Naive B cell (primary cell): ENCODE measurements at regions not wholly inside any gene's neighbourhood (a gene's known extent, or its start where the extent isn't known, plus 50 kb on each side); places are given as distances from the start of the nearest gene placed in this dataset.
A peak's percentile ranks its signal among the peaks of the same experiment; 100 is the strongest.

Source experiments
- ATAC-seq, 2 donors: fragments of 150-1000 bp; cut with Tn5 transposase; 2 replicates each; pipeline ENCODE4 v1.10.0; 2021; ENCODE audit warnings: low read depth in 2 of 2, mild to moderate bottlenecking in 2 of 2, moderate library complexity in 2 of 2
- DNase-seq: peaks from one replicate; pipeline ENCODE4 v3.0.0; 2022
- H3K27ac Mint-ChIP-seq, 6 donors: one replicate each; pipeline ENCODE4 v1.8.0; 2020 to 2022; ENCODE audit warnings: mild to moderate bottlenecking in 6 of 6, mixed read lengths in 6 of 6, moderate library complexity in 5 of 6, inconsistent platforms in 2 of 6
- H3K27me3 Mint-ChIP-seq, 3 donors: one replicate each; pipeline ENCODE4 v1.8.0; 2021 to 2022; ENCODE audit warnings: mixed read lengths in 3 of 3, mild to moderate bottlenecking in 1 of 3
- H3K36me3 Mint-ChIP-seq, 2 donors: one replicate each; pipeline ENCODE4 v1.8.0; 2020 to 2022; ENCODE audit warnings: mixed read lengths in 2 of 2, inconsistent platforms in 1 of 2, mild to moderate bottlenecking in 1 of 2
- H3K4me1 Mint-ChIP-seq, 3 donors: one replicate each; pipeline ENCODE4 v1.8.0; 2020 to 2022; ENCODE audit warnings: mixed read lengths in 3 of 3, inconsistent platforms in 1 of 3, mild to moderate bottlenecking in 1 of 3, moderate library complexity in 1 of 3
- H3K4me3 Mint-ChIP-seq, 8 donors: one replicate each; pipeline ENCODE4 v1.8.0; 2020 to 2022; ENCODE audit warnings: mild to moderate bottlenecking in 8 of 8, mixed read lengths in 8 of 8, moderate library complexity in 8 of 8, inconsistent platforms in 2 of 8
- H3K9me3 Mint-ChIP-seq, 7 donors: one replicate each; pipeline ENCODE4 v1.8.0; 2020 to 2022; ENCODE audit warnings: mixed read lengths in 7 of 7, mild to moderate bottlenecking in 5 of 7, inconsistent platforms in 2 of 7, moderate library complexity in 1 of 7

GRCh38 chrX:5163663-5164062 lies 1065.0 kb downstream of the NLGN4X start:
- ATAC-seq = no peak
- Mint-ChIP-seq H3K36me3 (no peaks in the 10 kb centered on the region), H3K9me3 (peaks cover 0 to 2% (median 0%) of the 10 kb centered on the region in 7 donors), H3K4me1 (no peaks in the 10 kb centered on the region), H3K27ac (no peak overlapping the region), H3K4me3 (no peak overlapping the region), H3K27me3 (no peaks in the 10 kb centered on the region)
- DNase-seq = no peak

GRCh38 chrX:5155301-5155700 lies 1073.4 kb downstream of the NLGN4X start:
- H3K4me3 Mint-ChIP-seq = no peak overlapping the region
- no peaks in the 10 kb centered on the region for H3K36me3 Mint-ChIP-seq
- no peak overlapping the region for H3K27ac Mint-ChIP-seq
- DNase-seq (no peak), ATAC-seq (no peak)
- H3K4me1 Mint-ChIP-seq = no peaks in the 10 kb centered on the region
- no peaks in the 10 kb centered on the region for H3K9me3 Mint-ChIP-seq
- no peaks in the 10 kb centered on the region for H3K27me3 Mint-ChIP-seq

- Mint-ChIP-seq H3K4me1 (no peaks in the 10 kb centered on the region), H3K9me3 (peaks cover 0 to 2% (median 0%) of the 10 kb centered on the region in 7 donors), H3K36me3 (no peaks in the 10 kb centered on the region), H3K27ac (no peak overlapping the region), H3K27me3 (no peaks in the 10 kb centered on the region), H3K4me3 (no peak overlapping the region)
- DNase-seq (no peak), ATAC-seq (no peak)
Observed at GRCh38 chrX:5145957-5146356, 1082.7 kb downstream of the NLGN4X start.

GRCh38 chrX:5142644-5143043 lies 1086.0 kb downstream of the NLGN4X start:
- Mint-ChIP-seq H3K4me3 (no peak overlapping the region), H3K4me1 (no peaks in the 10 kb centered on the region), H3K27me3 (no peaks in the 10 kb centered on the region), H3K36me3 (no peaks in the 10 kb centered on the region), H3K9me3 (peaks cover 0 to 2% (median 0%) of the 10 kb centered on the region in 7 donors), H3K27ac (no peak overlapping the region)
- no peak for ATAC-seq
- no peak for DNase-seq

GRCh38 chrX:5122181-5122678 lies 1106.4 kb downstream of the NLGN4X start:
- no peak overlapping the region for H3K4me3 Mint-ChIP-seq

GRCh38 chrX:5117816-5118215 lies 1110.9 kb downstream of the NLGN4X start:
- H3K4me3 Mint-ChIP-seq = no peak overlapping the region
- DNase-seq = no peak
- no peak overlapping the region for H3K27ac Mint-ChIP-seq
- no peaks in the 10 kb centered on the region for H3K27me3 Mint-ChIP-seq
- H3K9me3 Mint-ChIP-seq = peaks cover 0 to 1% (median 0%) of the 10 kb centered on the region in 7 donors
- H3K4me1 Mint-ChIP-seq = no peaks in the 10 kb centered on the region
- H3K36me3 Mint-ChIP-seq = no peaks in the 10 kb centered on the region
- no peak for ATAC-seq

More at GRCh38 chrX:5122181-5122678, 1106.4 kb downstream of the NLGN4X start:
- ATAC-seq (no peak), DNase-seq (no peak)
- H3K27me3 Mint-ChIP-seq = no peaks in the 10 kb centered on the region
- no peaks in the 10 kb centered on the region for H3K9me3 Mint-ChIP-seq
- no peaks in the 10 kb centered on the region for H3K4me1 Mint-ChIP-seq
- H3K36me3 Mint-ChIP-seq = no peaks in the 10 kb centered on the region
- H3K27ac Mint-ChIP-seq = no peak overlapping the region

- Mint-ChIP-seq H3K27me3 (no peaks in the 10 kb centered on the region), H3K36me3 (no peaks in the 10 kb centered on the region), H3K27ac (no peak overlapping the region), H3K4me3 (no peak overlapping the region), H3K4me1 (no peaks in the 10 kb centered on the region), H3K9me3 (peaks cover 0 to 1% (median 0%) of the 10 kb centered on the region in 7 donors)
- DNase-seq (peak; percentile 15), ATAC-seq (peak in 1 of 2 donors; percentile 46)
Observed at GRCh38 chrX:5113128-5113527, 1115.5 kb downstream of the NLGN4X start.

GRCh38 chrX:5100004-5100403 lies 1128.7 kb downstream of the NLGN4X start:
- no peaks in the 10 kb centered on the region for H3K4me1 Mint-ChIP-seq

GRCh38 chrX:5086388-5086787 lies 1142.3 kb downstream of the NLGN4X start:
- Mint-ChIP-seq H3K27ac (no peak overlapping the region), H3K4me3 (no peak overlapping the region), H3K36me3 (no peaks in the 10 kb centered on the region), H3K9me3 (peaks cover 0 to 3% (median 0%) of the 10 kb centered on the region in 7 donors), H3K27me3 (no peaks in the 10 kb centered on the region), H3K4me1 (no peaks in the 10 kb centered on the region)
- ATAC-seq = no peak
- DNase-seq = no peak

More at GRCh38 chrX:5100004-5100403, 1128.7 kb downstream of the NLGN4X start:
- H3K27ac Mint-ChIP-seq = no peak overlapping the region
- no peaks in the 10 kb centered on the region for H3K36me3 Mint-ChIP-seq
- no peak overlapping the region for H3K4me3 Mint-ChIP-seq
- ATAC-seq (no peak), DNase-seq (no peak)
- no peaks in the 10 kb centered on the region for H3K27me3 Mint-ChIP-seq
- peaks cover 0 to 8% (median 0%) of the 10 kb centered on the region in 7 donors for H3K9me3 Mint-ChIP-seq

- H3K27me3 Mint-ChIP-seq = no peaks in the 10 kb centered on the region
- no peak overlapping the region for H3K27ac Mint-ChIP-seq
- H3K4me3 Mint-ChIP-seq = no peak overlapping the region
- DNase-seq (no peak), ATAC-seq (no peak)
- H3K4me1 Mint-ChIP-seq = no peaks in the 10 kb centered on the region
- H3K36me3 Mint-ChIP-seq = no peaks in the 10 kb centered on the region
- peaks cover 0 to 7% (median 0%) of the 10 kb centered on the region in 7 donors for H3K9me3 Mint-ChIP-seq
Observed at GRCh38 chrX:5084279-5084678, 1144.4 kb downstream of the NLGN4X start.

GRCh38 chrX:5082705-5083104 lies 1146.0 kb downstream of the NLGN4X start:
- Mint-ChIP-seq H3K36me3 (no peaks in the 10 kb centered on the region), H3K27ac (no peak overlapping the region), H3K9me3 (peaks cover 0 to 7% (median 0%) of the 10 kb centered on the region in 7 donors), H3K27me3 (no peaks in the 10 kb centered on the region), H3K4me3 (peak overlapping the region in 1 of 8 donors; percentile 2), H3K4me1 (no peaks in the 10 kb centered on the region)
- DNase-seq = no peak
- no peak for ATAC-seq

GRCh38 chrX:5080791-5081190 lies 1147.9 kb downstream of the NLGN4X start:
- DNase-seq (no peak), ATAC-seq (no peak)
- Mint-ChIP-seq H3K9me3 (peaks cover 0 to 7% (median 0%) of the 10 kb centered on the region in 7 donors), H3K4me3 (no peak overlapping the region), H3K36me3 (no peaks in the 10 kb centered on the region), H3K4me1 (no peaks in the 10 kb centered on the region), H3K27ac (no peak overlapping the region), H3K27me3 (no peaks in the 10 kb centered on the region)

- H3K4me1 Mint-ChIP-seq = no peaks in the 10 kb centered on the region
- H3K36me3 Mint-ChIP-seq = no peaks in the 10 kb centered on the region
- peaks cover 0 to 7% (median 0%) of the 10 kb centered on the region in 3 donors for H3K27me3 Mint-ChIP-seq
- no peaks in the 10 kb centered on the region for H3K9me3 Mint-ChIP-seq
- ATAC-seq (no peak), DNase-seq (no peak)
- H3K4me3 Mint-ChIP-seq = no peak overlapping the region
- H3K27ac Mint-ChIP-seq = no peak overlapping the region
Observed at GRCh38 chrX:5068550-5068949, 1160.1 kb downstream of the NLGN4X start.

GRCh38 chrX:5057786-5058185 lies 1170.9 kb downstream of the NLGN4X start:
- Mint-ChIP-seq H3K27me3 (peaks cover 0 to 4% (median 0%) of the 10 kb centered on the region in 3 donors), H3K9me3 (peaks cover 0 to 7% (median 0%) of the 10 kb centered on the region in 7 donors), H3K36me3 (no peaks in the 10 kb centered on the region), H3K27ac (no peak overlapping the region), H3K4me1 (no peaks in the 10 kb centered on the region), H3K4me3 (no peak overlapping the region)
- no peak for ATAC-seq
- no peak for DNase-seq

- Mint-ChIP-seq H3K4me3 (no peak overlapping the region), H3K27ac (no peak overlapping the region), H3K36me3 (no peaks in the 10 kb centered on the region), H3K27me3 (peaks cover 0 to 4% (median 0%) of the 10 kb centered on the region in 3 donors), H3K4me1 (no peaks in the 10 kb centered on the region), H3K9me3 (peaks cover 0 to 7% (median 2%) of the 10 kb centered on the region in 7 donors)
- DNase-seq (no peak), ATAC-seq (no peak)
Observed at GRCh38 chrX:5054852-5055251, 1173.8 kb downstream of the NLGN4X start.
